ENCODE measurements at regions not wholly inside any gene's neighbourhood (a gene's known extent, or its start where the extent isn't known, plus 50 kb on each side); places are given as distances from the start of the nearest gene placed in this dataset.

GRCh38 chr1:93738075-93738622 is 56.5 kb upstream of the BCAR3 start:
- H3K9me3 ChIP-seq: no peaks in the 10 kb centered on the region
- no peaks in the 10 kb centered on the region for H3K27me3 ChIP-seq
- DNase-seq: no peak
- no peak overlapping the region for H3K4me3 ChIP-seq
- peaks cover 6% of the 10 kb centered on the region for H3K4me1 ChIP-seq
- no peak for ATAC-seq
- intact Hi-C loops (cut with DNase I): no loop called here
- no peak for TF ChIP-seq CTCF (IDR thresholded peaks at IDR 0.05)
- no peak for TF ChIP-seq POLR2A (IDR thresholded peaks at IDR 0.05)
- no peaks in the 10 kb centered on the region for H3K36me3 ChIP-seq (replicated peaks in 1 of 2; ENCODE audit: insufficient read depth in 1 of 2, low read depth in 2 of 2)
- H3K27ac ChIP-seq: no peak overlapping the region
- 96 to 100% methylated on average over 5 to 7 of the region's 7 CpGs for WGBS, 2 donors

GRCh38 chr1:93735722-93736121 is 54.1 kb upstream of the BCAR3 start:
- ATAC-seq (no peak), DNase-seq (no peak)
- 92 to 98% methylated on average over 3 of the region's 3 CpGs for WGBS, 2 donors
- no peaks in the 10 kb centered on the region for H3K27me3 ChIP-seq
- no peaks in the 10 kb centered on the region for H3K9me3 ChIP-seq
- TF ChIP-seq POLR2A (IDR thresholded peaks at IDR 0.05) (no peak), CTCF (IDR thresholded peaks at IDR 0.05) (no peak)
- no peak overlapping the region for H3K27ac ChIP-seq
- intact Hi-C loops (cut with DNase I): no loop called here
- no peaks in the 10 kb centered on the region for H3K36me3 ChIP-seq (replicated peaks in 1 of 2; ENCODE audit: insufficient read depth in 1 of 2, low read depth in 2 of 2)
- no peaks in the 10 kb centered on the region for H3K4me1 ChIP-seq
- no peak overlapping the region for H3K4me3 ChIP-seq

- no peak overlapping the region for H3K27ac ChIP-seq
- no peaks in the 10 kb centered on the region for H3K9me3 ChIP-seq
- no peaks in the 10 kb centered on the region for H3K27me3 ChIP-seq
- ATAC-seq: no peak
- intact Hi-C loops (cut with DNase I): no loop called here
- no peak overlapping the region for H3K4me3 ChIP-seq
- DNase-seq: no peak
- H3K36me3 ChIP-seq (replicated peaks in 1 of 2; ENCODE audit: insufficient read depth in 1 of 2, low read depth in 2 of 2): no peaks in the 10 kb centered on the region
- TF ChIP-seq CTCF (IDR thresholded peaks at IDR 0.05) (no peak), POLR2A (IDR thresholded peaks at IDR 0.05) (no peak)
- 93 to 95% methylated on average over 1 to 2 of the region's 2 CpGs for WGBS, 2 donors
- no peaks in the 10 kb centered on the region for H3K4me1 ChIP-seq
These were observed 53.4 kb upstream of the BCAR3 start for GRCh38 chr1:93734999-93735398.

GRCh38 chr1:93733340-93733739 is 51.7 kb upstream of the BCAR3 start:
- DNase-seq (no peak), ATAC-seq (no peak)
- no peak overlapping the region for H3K27ac ChIP-seq
- H3K27me3 ChIP-seq: no peaks in the 10 kb centered on the region
- H3K36me3 ChIP-seq (replicated peaks in 1 of 2; ENCODE audit: insufficient read depth in 1 of 2, low read depth in 2 of 2): no peaks in the 10 kb centered on the region
- WGBS, 2 donors: 90 to 93% methylated on average over 6 to 7 of the region's 7 CpGs
- no peaks in the 10 kb centered on the region for H3K4me1 ChIP-seq
- H3K4me3 ChIP-seq: no peak overlapping the region
- intact Hi-C loops (cut with DNase I): no loop called here
- no peak for TF ChIP-seq CTCF (IDR thresholded peaks at IDR 0.05)
- TF ChIP-seq POLR2A (IDR thresholded peaks at IDR 0.05): no peak
- no peaks in the 10 kb centered on the region for H3K9me3 ChIP-seq

GRCh38 chr1:93732514-93732913 is 50.9 kb upstream of the BCAR3 start:
- no peaks in the 10 kb centered on the region for H3K4me1 ChIP-seq
- no peak for ATAC-seq
- H3K27me3 ChIP-seq: no peaks in the 10 kb centered on the region
- TF ChIP-seq CTCF (IDR thresholded peaks at IDR 0.05) (no peak), POLR2A (IDR thresholded peaks at IDR 0.05) (no peak)
- no peaks in the 10 kb centered on the region for H3K9me3 ChIP-seq
- no peak overlapping the region for H3K4me3 ChIP-seq
- H3K36me3 ChIP-seq (replicated peaks in 1 of 2; ENCODE audit: insufficient read depth in 1 of 2, low read depth in 2 of 2): no peaks in the 10 kb centered on the region
- no peak for DNase-seq
- intact Hi-C loops (cut with DNase I): no loop called here
- H3K27ac ChIP-seq: no peak overlapping the region
- WGBS, 2 donors: 55 to 64% methylated on average over 4 of the region's 4 CpGs

Data from body of pancreas (tissue), 4 donors.